ENCODE measurements at regions not wholly inside any gene's neighbourhood (a gene's known extent, or its start where the extent isn't known, plus 50 kb on each side); places are given as distances from the start of the nearest gene placed in this dataset.

- H3K9me3 ChIP-seq (ENCODE audit: control insufficient read depth, low read length) = no peaks in the 10 kb centered on the region
- H3K4me1 ChIP-seq (ENCODE audit: control insufficient read depth, insufficient read depth, low read length, poor library complexity, severe bottlenecking) = no peaks in the 10 kb centered on the region
- no peaks in the 10 kb centered on the region for H3K27me3 ChIP-seq (replicated peaks; ENCODE audit: control insufficient read depth, insufficient read depth, low read length, poor library complexity, severe bottlenecking)
- DNase-seq = no peak
- H3K27ac ChIP-seq (ENCODE audit: insufficient read depth, low read length, poor library complexity, severe bottlenecking) = no peak overlapping the region
- no peak overlapping the region for H3K4me3 ChIP-seq (ENCODE audit: insufficient read depth, low read depth, low read length, poor library complexity, severe bottlenecking)
- H3K36me3 ChIP-seq (ENCODE audit: control insufficient read depth, insufficient read depth, low read length) = no peaks in the 10 kb centered on the region
Observed at GRCh38 chr21:28671549-28672195, 321.0 kb downstream of the LTN1 start.

DNA sequence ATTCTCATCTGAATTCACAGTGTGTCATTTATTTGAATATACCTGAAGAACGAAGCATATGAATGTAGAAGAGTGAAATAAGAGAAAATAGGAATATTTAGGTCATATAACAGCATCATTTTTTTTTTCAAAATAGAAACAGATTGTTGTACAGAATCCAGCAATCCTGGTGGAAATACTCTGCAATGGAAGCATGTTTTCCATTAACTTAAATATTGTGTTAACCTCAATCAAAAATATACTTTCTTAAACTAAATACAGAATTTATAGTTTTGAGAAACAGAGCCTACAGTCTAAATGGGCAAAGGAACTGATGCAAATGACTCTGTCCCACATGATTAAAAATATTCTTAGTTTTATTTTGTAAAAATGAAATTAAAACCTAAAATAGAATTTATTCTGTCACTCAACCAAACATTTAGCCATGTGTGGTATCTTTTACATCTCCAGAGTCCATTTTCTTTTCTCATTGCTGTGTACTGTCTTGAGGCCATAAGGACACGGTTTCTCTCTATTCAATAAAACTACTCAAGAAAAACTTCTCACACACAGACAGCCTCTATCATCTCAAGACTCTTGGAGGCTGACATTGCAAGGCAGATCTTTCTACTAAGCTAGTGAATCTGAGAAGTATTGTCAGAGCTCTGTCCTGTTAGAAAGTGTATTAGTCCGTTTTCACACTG lies 322.6 kb downstream of the LTN1 start:
- no peak for DNase-seq
- Histone ChIP-seq H3K27ac (ENCODE audit: insufficient read depth, low read length, poor library complexity, severe bottlenecking) (no peak overlapping the region), H3K36me3 (ENCODE audit: control insufficient read depth, insufficient read depth, low read length) (no peaks in the 10 kb centered on the region), H3K4me1 (ENCODE audit: control insufficient read depth, insufficient read depth, low read length, poor library complexity, severe bottlenecking) (no peaks in the 10 kb centered on the region), H3K4me3 (ENCODE audit: insufficient read depth, low read depth, low read length, poor library complexity, severe bottlenecking) (no peak overlapping the region), H3K27me3 (replicated peaks; ENCODE audit: control insufficient read depth, insufficient read depth, low read length, poor library complexity, severe bottlenecking) (no peaks in the 10 kb centered on the region), H3K9me3 (ENCODE audit: control insufficient read depth, low read length) (no peaks in the 10 kb centered on the region)

DNA sequence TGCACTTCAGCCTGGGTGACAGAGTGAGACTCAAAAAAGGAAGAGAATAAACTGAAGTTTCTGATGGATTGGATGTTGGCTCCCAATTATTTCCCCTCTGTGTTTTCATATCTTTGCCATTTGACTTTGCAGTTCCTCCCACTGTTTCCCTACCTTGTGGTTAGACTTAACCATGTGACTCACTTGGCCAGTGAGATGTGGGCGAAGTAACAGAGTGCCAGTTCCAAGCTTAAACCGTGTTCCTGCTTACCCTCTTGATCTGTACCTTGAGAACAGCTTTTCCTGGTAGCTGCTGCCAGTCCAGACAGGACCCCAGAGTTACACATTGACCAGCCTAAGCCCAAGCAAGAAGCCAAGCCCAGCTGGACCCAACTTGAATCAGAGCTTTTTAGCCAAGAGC lies 323.4 kb downstream of the LTN1 start:
- Histone ChIP-seq H3K9me3 (ENCODE audit: control insufficient read depth, low read length) (no peaks in the 10 kb centered on the region), H3K27me3 (replicated peaks; ENCODE audit: control insufficient read depth, insufficient read depth, low read length, poor library complexity, severe bottlenecking) (no peaks in the 10 kb centered on the region), H3K4me3 (ENCODE audit: insufficient read depth, low read depth, low read length, poor library complexity, severe bottlenecking) (no peak overlapping the region), H3K36me3 (ENCODE audit: control insufficient read depth, insufficient read depth, low read length) (no peaks in the 10 kb centered on the region), H3K4me1 (ENCODE audit: control insufficient read depth, insufficient read depth, low read length, poor library complexity, severe bottlenecking) (no peaks in the 10 kb centered on the region), H3K27ac (ENCODE audit: insufficient read depth, low read length, poor library complexity, severe bottlenecking) (no peak overlapping the region)
- DNase-seq = no peak

GRCh38 chr21:28663754-28664153 lies 328.9 kb downstream of the LTN1 start:
- H3K36me3 ChIP-seq (ENCODE audit: control insufficient read depth, insufficient read depth, low read length) = no peaks in the 10 kb centered on the region
- no peaks in the 10 kb centered on the region for H3K9me3 ChIP-seq (ENCODE audit: control insufficient read depth, low read length)
- H3K27ac ChIP-seq (ENCODE audit: insufficient read depth, low read length, poor library complexity, severe bottlenecking) = no peak overlapping the region
- H3K4me1 ChIP-seq (ENCODE audit: control insufficient read depth, insufficient read depth, low read length, poor library complexity, severe bottlenecking) = no peaks in the 10 kb centered on the region
- no peaks in the 10 kb centered on the region for H3K27me3 ChIP-seq (replicated peaks; ENCODE audit: control insufficient read depth, insufficient read depth, low read length, poor library complexity, severe bottlenecking)
- H3K4me3 ChIP-seq (ENCODE audit: insufficient read depth, low read depth, low read length, poor library complexity, severe bottlenecking) = no peak overlapping the region
- no peak for DNase-seq

DNA sequence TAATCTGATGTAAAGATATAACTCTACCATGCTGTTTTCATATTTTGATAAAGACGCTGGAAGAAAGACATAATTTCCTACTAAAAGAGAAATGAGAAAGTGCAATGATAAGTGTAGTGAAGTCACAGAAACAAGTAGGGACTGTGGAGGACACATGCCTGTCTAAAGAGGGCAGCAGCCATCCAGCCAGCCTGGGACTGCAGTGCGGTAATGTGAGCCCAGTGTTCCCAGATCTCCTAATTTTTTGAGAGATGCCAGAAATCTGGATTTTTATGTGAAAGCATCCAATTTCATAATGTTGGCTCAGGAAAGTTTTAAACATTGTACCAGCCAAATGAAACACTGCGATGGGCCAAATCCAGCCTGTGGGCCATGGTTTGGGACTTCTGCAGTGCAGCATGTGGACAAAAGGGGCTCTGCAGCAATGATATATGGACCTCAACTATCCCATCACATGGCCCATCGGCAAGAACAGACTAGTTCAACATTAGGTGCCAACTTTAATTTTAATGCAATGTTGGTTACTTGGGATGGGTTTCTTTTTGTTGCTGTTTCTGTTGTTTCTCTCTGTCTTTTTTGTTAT lies 329.5 kb downstream of the LTN1 start:
- no peak for DNase-seq
- Histone ChIP-seq H3K36me3 (ENCODE audit: control insufficient read depth, insufficient read depth, low read length) (no peaks in the 10 kb centered on the region), H3K27me3 (replicated peaks; ENCODE audit: control insufficient read depth, insufficient read depth, low read length, poor library complexity, severe bottlenecking) (no peaks in the 10 kb centered on the region), H3K9me3 (ENCODE audit: control insufficient read depth, low read length) (no peaks in the 10 kb centered on the region), H3K4me1 (ENCODE audit: control insufficient read depth, insufficient read depth, low read length, poor library complexity, severe bottlenecking) (no peaks in the 10 kb centered on the region), H3K4me3 (ENCODE audit: insufficient read depth, low read depth, low read length, poor library complexity, severe bottlenecking) (no peak overlapping the region), H3K27ac (ENCODE audit: insufficient read depth, low read length, poor library complexity, severe bottlenecking) (no peak overlapping the region)

DNA sequence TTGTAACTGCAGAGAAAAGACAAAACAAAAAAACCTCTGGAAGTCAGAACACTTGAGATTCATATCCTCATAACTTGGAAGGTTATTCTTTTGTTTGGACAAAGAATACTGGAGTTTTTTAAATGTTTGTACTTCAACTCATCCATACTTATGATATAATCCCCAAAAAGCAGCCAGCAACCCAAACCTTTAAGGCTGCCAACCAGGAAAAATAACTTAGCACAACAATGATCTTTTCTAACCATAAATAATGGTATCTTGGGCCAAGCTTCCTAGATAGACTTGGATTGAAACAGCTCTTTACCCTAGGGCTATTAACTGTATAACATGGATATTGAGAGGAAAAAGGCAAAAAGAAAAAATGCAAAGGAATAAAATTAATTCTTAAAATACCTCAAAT lies 335.1 kb downstream of the LTN1 start:
- no peak overlapping the region for H3K4me3 ChIP-seq (ENCODE audit: insufficient read depth, low read depth, low read length, poor library complexity, severe bottlenecking)
- no peaks in the 10 kb centered on the region for H3K4me1 ChIP-seq (ENCODE audit: control insufficient read depth, insufficient read depth, low read length, poor library complexity, severe bottlenecking)
- DNase-seq = no peak
- H3K9me3 ChIP-seq (ENCODE audit: control insufficient read depth, low read length) = no peaks in the 10 kb centered on the region
- no peaks in the 10 kb centered on the region for H3K36me3 ChIP-seq (ENCODE audit: control insufficient read depth, insufficient read depth, low read length)
- H3K27me3 ChIP-seq (replicated peaks; ENCODE audit: control insufficient read depth, insufficient read depth, low read length, poor library complexity, severe bottlenecking) = no peaks in the 10 kb centered on the region
- H3K27ac ChIP-seq (ENCODE audit: insufficient read depth, low read length, poor library complexity, severe bottlenecking) = no peak overlapping the region

- no peaks in the 10 kb centered on the region for H3K4me1 ChIP-seq (ENCODE audit: control insufficient read depth, insufficient read depth, low read length, poor library complexity, severe bottlenecking)
- H3K36me3 ChIP-seq (ENCODE audit: control insufficient read depth, insufficient read depth, low read length) = no peaks in the 10 kb centered on the region
- H3K27me3 ChIP-seq (replicated peaks; ENCODE audit: control insufficient read depth, insufficient read depth, low read length, poor library complexity, severe bottlenecking) = no peaks in the 10 kb centered on the region
- no peak overlapping the region for H3K27ac ChIP-seq (ENCODE audit: insufficient read depth, low read length, poor library complexity, severe bottlenecking)
- H3K9me3 ChIP-seq (ENCODE audit: control insufficient read depth, low read length) = no peaks in the 10 kb centered on the region
- no peak for DNase-seq
- no peak overlapping the region for H3K4me3 ChIP-seq (ENCODE audit: insufficient read depth, low read depth, low read length, poor library complexity, severe bottlenecking)
Observed at GRCh38 chr21:28655471-28655870, 337.2 kb downstream of the LTN1 start.

DNA sequence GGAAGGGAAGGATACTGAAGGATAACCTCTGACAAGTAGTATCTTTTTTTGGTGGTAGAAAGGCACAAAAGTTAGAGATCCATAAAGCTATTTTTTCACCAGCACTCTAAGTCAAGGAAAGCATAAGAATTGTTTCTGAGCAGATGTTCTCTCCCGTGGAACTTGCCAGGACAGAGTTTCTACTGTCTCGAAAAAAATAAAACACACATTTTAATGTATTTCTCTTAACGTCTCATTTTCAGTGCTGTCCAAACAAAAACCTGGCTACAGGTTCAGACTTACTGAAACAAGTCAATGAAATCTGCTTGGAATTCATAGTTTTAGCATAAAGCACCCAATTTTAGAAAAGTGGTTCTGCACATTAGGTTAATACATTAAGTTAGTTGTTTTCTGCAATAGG lies 338.3 kb downstream of the LTN1 start:
- H3K27ac ChIP-seq (ENCODE audit: insufficient read depth, low read length, poor library complexity, severe bottlenecking) = no peak overlapping the region
- no peak overlapping the region for H3K4me3 ChIP-seq (ENCODE audit: insufficient read depth, low read depth, low read length, poor library complexity, severe bottlenecking)
- no peaks in the 10 kb centered on the region for H3K36me3 ChIP-seq (ENCODE audit: control insufficient read depth, insufficient read depth, low read length)
- H3K4me1 ChIP-seq (ENCODE audit: control insufficient read depth, insufficient read depth, low read length, poor library complexity, severe bottlenecking) = no peaks in the 10 kb centered on the region
- H3K9me3 ChIP-seq (ENCODE audit: control insufficient read depth, low read length) = no peaks in the 10 kb centered on the region
- DNase-seq = no peak
- no peaks in the 10 kb centered on the region for H3K27me3 ChIP-seq (replicated peaks; ENCODE audit: control insufficient read depth, insufficient read depth, low read length, poor library complexity, severe bottlenecking)

- H3K9me3 ChIP-seq (ENCODE audit: control insufficient read depth, low read length) = no peaks in the 10 kb centered on the region
- no peak overlapping the region for H3K27ac ChIP-seq (ENCODE audit: insufficient read depth, low read length, poor library complexity, severe bottlenecking)
- H3K4me3 ChIP-seq (ENCODE audit: insufficient read depth, low read depth, low read length, poor library complexity, severe bottlenecking) = no peak overlapping the region
- H3K36me3 ChIP-seq (ENCODE audit: control insufficient read depth, insufficient read depth, low read length) = no peaks in the 10 kb centered on the region
- no peaks in the 10 kb centered on the region for H3K4me1 ChIP-seq (ENCODE audit: control insufficient read depth, insufficient read depth, low read length, poor library complexity, severe bottlenecking)
- DNase-seq = no peak
- no peaks in the 10 kb centered on the region for H3K27me3 ChIP-seq (replicated peaks; ENCODE audit: control insufficient read depth, insufficient read depth, low read length, poor library complexity, severe bottlenecking)
Observed at GRCh38 chr21:28644762-28645161, 347.9 kb downstream of the LTN1 start.

GRCh38 chr21:28642891-28643290 lies 349.8 kb downstream of the LTN1 start:
- H3K36me3 ChIP-seq (ENCODE audit: control insufficient read depth, insufficient read depth, low read length) = no peaks in the 10 kb centered on the region
- no peak for DNase-seq
- no peak overlapping the region for H3K4me3 ChIP-seq (ENCODE audit: insufficient read depth, low read depth, low read length, poor library complexity, severe bottlenecking)
- H3K27me3 ChIP-seq (replicated peaks; ENCODE audit: control insufficient read depth, insufficient read depth, low read length, poor library complexity, severe bottlenecking) = no peaks in the 10 kb centered on the region
- H3K4me1 ChIP-seq (ENCODE audit: control insufficient read depth, insufficient read depth, low read length, poor library complexity, severe bottlenecking) = no peaks in the 10 kb centered on the region
- H3K27ac ChIP-seq (ENCODE audit: insufficient read depth, low read length, poor library complexity, severe bottlenecking) = no peak overlapping the region
- H3K9me3 ChIP-seq (ENCODE audit: control insufficient read depth, low read length) = no peaks in the 10 kb centered on the region

Data from effector memory CD4-positive, alpha-beta T cell (primary cell).